Breast epithelium (tissue), 3 donors: ENCODE measurements at regions not wholly inside any gene's neighbourhood (a gene's known extent, or its start where the extent isn't known, plus 50 kb on each side); places are given as distances from the start of the nearest gene placed in this dataset.

Experiments used
- POLR2A ChIP-seq: fragments of 450-650 bp; IDR thresholded peaks from one replicate; pipeline ENCODE4 v1.6.1; 2016; ENCODE audit warnings: antibody characterized with exemption, mild to moderate bottlenecking, moderate library complexity
- TF ChIP-seq, protein P1 (sequence below), 3 donors: fragments of 450-650 bp; IDR thresholded peaks; one replicate each; pipeline ENCODE4 v1.5.1; 2016 to 2017; ENCODE audit warnings: antibody characterized with exemption in 3 of 3, mild to moderate bottlenecking in 3 of 3, moderate library complexity in 3 of 3

DNA sequence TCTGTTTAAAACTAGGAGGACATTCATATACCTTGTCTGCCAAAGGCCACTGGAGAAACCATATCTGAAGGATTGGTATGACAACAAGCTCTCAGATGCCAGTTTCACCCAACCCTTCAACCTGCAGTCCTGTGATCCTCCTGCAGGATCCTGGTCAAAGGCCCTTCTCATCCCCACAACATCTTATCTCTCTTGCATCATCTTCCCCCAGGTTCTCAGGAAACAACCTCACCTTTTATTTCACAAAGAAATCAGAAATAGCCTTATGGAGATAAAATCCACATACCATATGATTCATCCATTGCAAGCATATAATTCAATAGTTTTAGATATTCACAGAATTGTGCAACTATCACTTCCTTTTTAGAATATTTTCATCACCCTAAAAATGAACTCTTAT lies 104.0 kb upstream of the DSCAM start:
- TF ChIP-seq, protein P1, sequence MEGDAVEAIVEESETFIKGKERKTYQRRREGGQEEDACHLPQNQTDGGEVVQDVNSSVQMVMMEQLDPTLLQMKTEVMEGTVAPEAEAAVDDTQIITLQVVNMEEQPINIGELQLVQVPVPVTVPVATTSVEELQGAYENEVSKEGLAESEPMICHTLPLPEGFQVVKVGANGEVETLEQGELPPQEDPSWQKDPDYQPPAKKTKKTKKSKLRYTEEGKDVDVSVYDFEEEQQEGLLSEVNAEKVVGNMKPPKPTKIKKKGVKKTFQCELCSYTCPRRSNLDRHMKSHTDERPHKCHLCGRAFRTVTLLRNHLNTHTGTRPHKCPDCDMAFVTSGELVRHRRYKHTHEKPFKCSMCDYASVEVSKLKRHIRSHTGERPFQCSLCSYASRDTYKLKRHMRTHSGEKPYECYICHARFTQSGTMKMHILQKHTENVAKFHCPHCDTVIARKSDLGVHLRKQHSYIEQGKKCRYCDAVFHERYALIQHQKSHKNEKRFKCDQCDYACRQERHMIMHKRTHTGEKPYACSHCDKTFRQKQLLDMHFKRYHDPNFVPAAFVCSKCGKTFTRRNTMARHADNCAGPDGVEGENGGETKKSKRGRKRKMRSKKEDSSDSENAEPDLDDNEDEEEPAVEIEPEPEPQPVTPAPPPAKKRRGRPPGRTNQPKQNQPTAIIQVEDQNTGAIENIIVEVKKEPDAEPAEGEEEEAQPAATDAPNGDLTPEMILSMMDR (IDR thresholded peaks at IDR 0.05) = no peak
- no peak for TF ChIP-seq POLR2A
